Ectodermal cell (in vitro differentiated cells): ENCODE measurements at regions not wholly inside any gene's neighbourhood (a gene's known extent, or its start where the extent isn't known, plus 50 kb on each side); places are given as distances from the start of the nearest gene placed in this dataset.
A peak's percentile ranks its signal among the peaks of the same experiment; 100 is the strongest.

Experiments
- H3K27ac ChIP-seq: 2 replicates; pipeline ENCODE4 v1.7.0; 2013; ENCODE audit warnings: mild to moderate bottlenecking, low read depth, low read length; ENCODE audit not compliant: insufficient read depth, poor library complexity, severe bottlenecking
- H3K27me3 ChIP-seq: 2 replicates; pipeline ENCODE4 v1.7.0; 2013; ENCODE audit warnings: mild to moderate bottlenecking, low read length; ENCODE audit not compliant: insufficient read depth, control insufficient read depth, poor library complexity, severe bottlenecking
- H3K36me3 ChIP-seq: one replicate; pipeline ENCODE4 v1.7.0; 2013; ENCODE audit warnings: low read length; ENCODE audit not compliant: control insufficient read depth, insufficient read depth
- H3K4me1 ChIP-seq: one replicate; pipeline ENCODE4 v1.7.0; 2013; ENCODE audit warnings: low read length; ENCODE audit not compliant: control insufficient read depth, insufficient read depth
- H3K4me3 ChIP-seq: 2 replicates; pipeline ENCODE4 v1.7.0; 2013; ENCODE audit warnings: low read depth, low read length, control low read depth; ENCODE audit not compliant: insufficient read depth
- H3K9me3 ChIP-seq: 2 replicates; pipeline ENCODE4 v1.7.0; 2013; ENCODE audit warnings: mild to moderate bottlenecking, low read length, moderate library complexity; ENCODE audit not compliant: control insufficient read depth
- WGBS, 2 experiments: methylation state at CpG; one replicate each; pipeline ENCODE4 v1.1.7; 2013; ENCODE audit warnings: missing lambda C conversion rate in 2 of 2; 5-methylcytosine and 5-hydroxymethylcytosine counted together

DNA sequence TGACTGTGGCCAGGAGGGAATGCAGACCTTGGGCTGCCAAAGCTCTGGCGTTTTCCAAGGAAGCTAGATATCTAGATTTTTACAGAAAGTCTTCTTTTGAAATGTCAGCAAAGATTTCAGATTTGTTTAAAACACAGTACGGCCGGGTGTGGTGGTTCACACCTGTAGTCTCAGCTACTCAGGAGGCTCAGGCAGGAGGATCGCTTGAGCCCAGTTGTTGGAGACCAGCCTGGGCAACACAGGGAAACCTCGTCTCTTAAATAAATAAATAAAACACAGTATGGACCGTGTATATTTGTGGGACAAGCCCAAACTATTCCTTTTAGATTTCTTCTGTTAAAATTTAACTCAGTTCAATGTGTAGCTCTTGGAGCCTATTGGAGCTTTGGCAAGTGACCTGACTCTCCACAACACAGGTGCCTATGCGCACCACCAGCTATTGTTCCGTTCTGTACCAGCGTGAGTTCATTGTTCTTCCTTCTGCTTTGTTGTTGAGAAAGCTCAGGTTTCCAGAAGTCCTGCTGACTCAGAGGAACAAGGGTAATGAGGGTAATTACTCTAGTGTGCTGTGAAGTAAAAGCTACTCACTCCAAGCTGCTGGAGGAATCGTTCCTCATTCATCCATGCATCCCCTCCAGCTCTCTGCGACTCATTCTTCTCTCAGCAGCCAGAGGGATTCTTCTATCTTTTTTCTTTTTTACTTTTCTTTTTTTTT lies 73.1 kb upstream of the SLC6A6 start:
- Histone ChIP-seq H3K27me3 (no peaks in the 10 kb centered on the region), H3K4me1 (peaks cover 4% of the 10 kb centered on the region), H3K9me3 (no peaks in the 10 kb centered on the region), H3K27ac (peak overlapping the region; percentile 45), H3K36me3 (no peaks in the 10 kb centered on the region), H3K4me3 (no peak overlapping the region)
- 41 to 45% methylated on average over 10 to 11 of the region's 11 CpGs for WGBS, 2 experiments

DNA sequence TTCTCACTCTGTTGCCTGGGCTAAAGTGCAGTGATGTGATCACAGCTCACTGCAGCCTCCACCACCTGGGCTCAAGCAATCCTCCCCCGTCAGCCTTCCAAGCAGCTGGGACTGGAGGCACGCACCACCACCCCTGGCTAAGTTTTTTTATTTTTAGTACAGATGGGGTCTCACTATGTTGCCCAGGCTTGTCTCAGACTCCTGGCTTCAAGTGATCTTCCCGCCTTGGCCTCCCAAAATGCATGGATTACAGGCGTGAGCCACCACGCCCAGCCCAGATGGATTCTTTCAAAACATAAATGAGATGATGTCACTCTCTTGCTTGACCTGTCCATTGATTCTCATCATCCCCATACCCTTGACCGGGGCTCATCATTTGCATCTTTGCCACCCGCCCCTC lies 72.6 kb upstream of the SLC6A6 start:
- Histone ChIP-seq H3K27ac (peak overlapping the region; percentile 45), H3K27me3 (no peaks in the 10 kb centered on the region), H3K4me1 (no peaks in the 10 kb centered on the region), H3K4me3 (no peak overlapping the region), H3K36me3 (no peaks in the 10 kb centered on the region), H3K9me3 (no peaks in the 10 kb centered on the region)
- WGBS, 2 experiments, result 62 to 66% methylated on average over 7 of the region's 7 CpGs

DNA sequence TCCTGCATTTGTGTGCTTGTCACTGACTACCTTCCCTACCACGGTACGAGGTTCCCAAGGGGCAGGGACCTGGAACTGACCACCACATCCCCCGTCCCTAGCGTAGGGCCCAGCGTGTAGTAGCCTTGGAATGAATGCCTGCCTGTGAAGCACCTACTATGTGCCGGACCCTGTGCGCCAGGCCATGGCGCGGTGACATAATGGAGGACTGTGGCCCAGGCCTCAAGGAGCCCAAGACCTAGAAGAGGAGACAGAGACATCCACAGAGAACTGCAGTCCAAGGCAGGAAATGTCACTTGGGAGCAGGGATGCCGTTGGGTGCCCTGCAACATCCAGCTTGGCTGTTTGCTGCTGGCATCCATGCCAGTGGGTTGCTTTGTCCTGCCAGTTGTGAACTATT lies 71.9 kb upstream of the SLC6A6 start:
- Histone ChIP-seq H3K4me1 (no peaks in the 10 kb centered on the region), H3K27me3 (no peaks in the 10 kb centered on the region), H3K9me3 (no peaks in the 10 kb centered on the region), H3K27ac (no peak overlapping the region), H3K36me3 (no peaks in the 10 kb centered on the region), H3K4me3 (no peak overlapping the region)
- 90 to 93% methylated on average over 10 of the region's 10 CpGs for WGBS, 2 experiments

DNA sequence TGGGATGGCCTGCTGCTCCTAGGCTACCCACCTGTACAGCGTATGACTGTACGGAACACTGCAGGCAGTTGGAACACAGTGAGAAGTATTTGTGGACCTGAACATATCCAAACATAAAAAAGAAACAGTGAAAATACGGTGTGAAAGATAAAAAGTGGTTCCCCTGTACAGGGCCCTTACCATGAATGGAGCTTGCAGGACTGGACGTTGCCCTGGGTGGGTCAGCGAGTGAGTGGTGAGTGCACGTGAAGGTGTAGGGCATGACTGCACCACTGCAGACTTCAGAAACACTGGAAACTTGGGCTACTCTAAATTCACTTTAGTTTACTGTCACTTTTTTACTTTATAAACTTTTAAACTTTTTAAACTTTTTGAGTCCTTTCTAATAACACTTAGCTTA lies 71.2 kb upstream of the SLC6A6 start:
- Histone ChIP-seq H3K27ac (no peak overlapping the region), H3K4me1 (no peaks in the 10 kb centered on the region), H3K36me3 (no peaks in the 10 kb centered on the region), H3K9me3 (no peaks in the 10 kb centered on the region), H3K4me3 (no peak overlapping the region), H3K27me3 (no peaks in the 10 kb centered on the region)
- WGBS, 2 experiments, result 94 to 96% methylated on average over 6 of the region's 6 CpGs

DNA sequence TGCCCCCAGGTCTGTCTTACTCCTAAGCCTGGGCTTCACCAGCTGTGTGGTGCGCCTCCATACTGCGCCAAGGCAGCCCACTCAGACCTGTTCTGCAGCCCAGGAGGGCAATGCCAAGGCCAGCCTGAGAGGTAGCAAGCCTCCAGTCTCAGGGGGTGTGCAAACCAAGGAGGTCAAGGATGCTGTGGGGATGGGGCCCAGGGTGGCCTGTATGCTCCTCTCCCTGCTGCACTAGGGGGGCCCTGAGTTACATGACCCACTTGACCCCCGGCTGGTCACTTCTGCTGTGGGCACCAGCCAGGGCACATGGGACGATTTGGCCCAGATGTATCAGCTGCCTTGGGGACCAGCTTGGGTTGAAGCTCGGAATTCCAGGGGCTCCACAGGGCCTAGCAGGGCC lies 70.0 kb upstream of the SLC6A6 start:
- Histone ChIP-seq H3K4me3 (no peak overlapping the region), H3K4me1 (no peaks in the 10 kb centered on the region), H3K36me3 (no peaks in the 10 kb centered on the region), H3K27me3 (no peaks in the 10 kb centered on the region), H3K27ac (no peak overlapping the region), H3K9me3 (no peaks in the 10 kb centered on the region)
- 94 to 95% methylated on average over 5 of the region's 5 CpGs for WGBS, 2 experiments

DNA sequence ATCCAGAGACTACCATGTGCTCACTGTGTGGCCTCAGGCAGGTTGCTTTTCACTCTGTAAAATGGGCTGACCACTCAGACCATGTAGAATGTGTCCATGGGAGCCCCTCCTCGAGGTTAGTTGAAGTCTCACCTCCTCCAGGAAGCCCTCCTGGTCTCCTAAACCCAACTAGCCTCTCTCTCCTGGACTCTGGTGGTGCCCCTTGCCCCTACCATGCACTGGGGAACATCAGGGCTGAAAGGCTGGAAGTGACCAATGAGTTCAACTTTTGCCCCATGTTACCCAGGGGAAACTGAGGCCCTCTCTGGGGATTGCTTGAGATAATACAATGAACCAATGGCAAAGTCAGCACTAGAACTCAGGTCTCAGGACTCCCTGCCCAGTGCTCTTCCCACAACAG lies 69.2 kb upstream of the SLC6A6 start:
- no peaks in the 10 kb centered on the region for H3K4me1 ChIP-seq
- no peaks in the 10 kb centered on the region for H3K36me3 ChIP-seq
- 85 to 89% methylated on average over 1 of the region's 1 CpG for WGBS, 2 experiments
- no peak overlapping the region for H3K27ac ChIP-seq
- no peaks in the 10 kb centered on the region for H3K27me3 ChIP-seq
- H3K4me3 ChIP-seq, result no peak overlapping the region
- H3K9me3 ChIP-seq, result no peaks in the 10 kb centered on the region

DNA sequence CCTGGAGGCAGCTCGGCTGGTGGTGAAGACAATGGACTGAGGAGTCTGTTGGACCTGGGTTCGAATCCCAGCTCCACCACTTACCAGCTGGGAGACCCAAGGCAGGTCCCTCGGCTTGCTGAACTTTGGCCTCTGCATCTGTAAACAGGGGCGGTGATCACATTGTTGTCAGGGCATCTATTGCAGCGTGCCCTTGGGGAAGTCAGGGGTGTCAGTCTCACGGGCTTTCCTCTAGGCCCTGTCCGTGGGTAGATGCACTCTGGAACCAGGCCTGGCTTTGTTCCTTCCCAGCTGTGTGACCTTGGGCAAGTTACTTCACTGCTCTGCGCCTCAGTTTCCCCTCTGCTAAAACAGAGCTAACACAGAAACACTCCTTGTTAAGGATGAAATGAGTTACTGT lies 68.8 kb upstream of the SLC6A6 start:
- WGBS, 2 experiments, result 92 to 93% methylated on average over 7 to 8 of the region's 8 CpGs

DNA sequence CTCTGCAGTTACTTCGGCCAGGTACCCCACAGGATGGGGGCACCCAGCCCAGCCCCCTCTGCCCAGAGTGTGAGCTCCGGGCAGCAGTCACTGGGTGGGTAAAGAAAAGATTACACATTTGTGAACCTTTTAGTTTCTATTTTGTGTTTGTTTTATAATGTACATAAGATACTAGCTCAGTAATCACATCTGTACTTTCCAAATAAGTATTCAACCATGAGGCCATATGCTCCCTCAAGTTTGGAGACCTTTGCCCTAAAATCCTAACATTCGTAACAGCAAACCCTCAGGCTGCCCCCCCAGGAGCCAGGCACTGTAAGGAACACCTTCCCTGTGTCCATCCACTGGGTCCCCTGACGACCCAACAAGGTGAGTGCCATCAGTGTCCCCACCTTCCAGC lies 68.3 kb upstream of the SLC6A6 start:
- H3K9me3 ChIP-seq, result no peaks in the 10 kb centered on the region
- H3K36me3 ChIP-seq, result no peaks in the 10 kb centered on the region
- no peaks in the 10 kb centered on the region for H3K4me1 ChIP-seq
- no peak overlapping the region for H3K4me3 ChIP-seq
- H3K27ac ChIP-seq, result no peak overlapping the region
- WGBS, 2 experiments, result 92 to 93% methylated on average over 4 of the region's 4 CpGs
- H3K27me3 ChIP-seq, result no peaks in the 10 kb centered on the region

More for the DNA sequence above, 68.8 kb upstream of the SLC6A6 start:
- Histone ChIP-seq H3K4me3 (no peak overlapping the region), H3K4me1 (no peaks in the 10 kb centered on the region), H3K36me3 (no peaks in the 10 kb centered on the region), H3K9me3 (no peaks in the 10 kb centered on the region), H3K27ac (no peak overlapping the region), H3K27me3 (no peaks in the 10 kb centered on the region)

DNA sequence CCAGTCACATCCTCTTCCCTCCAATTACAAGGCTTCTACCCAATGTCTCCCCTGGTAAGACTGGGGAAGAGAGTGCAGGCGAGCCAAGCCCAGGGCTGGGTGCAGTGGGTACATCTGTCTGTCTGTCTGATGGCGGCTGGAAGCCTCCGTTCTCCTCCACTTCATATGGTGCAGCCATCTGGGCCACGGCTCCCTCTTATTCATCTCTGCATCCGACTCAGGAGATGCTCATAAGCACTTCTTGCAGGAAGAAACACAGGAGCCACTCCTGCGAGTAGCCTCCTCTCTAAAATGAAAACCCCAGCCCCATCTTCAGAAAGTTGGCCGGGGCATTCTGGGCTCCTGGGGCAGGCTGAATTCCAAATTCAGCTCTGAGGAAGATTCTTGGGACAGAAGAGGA lies 67.5 kb upstream of the SLC6A6 start:
- Histone ChIP-seq H3K27ac (no peak overlapping the region), H3K36me3 (no peaks in the 10 kb centered on the region), H3K9me3 (no peaks in the 10 kb centered on the region), H3K4me1 (no peaks in the 10 kb centered on the region), H3K4me3 (no peak overlapping the region), H3K27me3 (no peaks in the 10 kb centered on the region)
- 78 to 81% methylated on average over 7 of the region's 7 CpGs for WGBS, 2 experiments

DNA sequence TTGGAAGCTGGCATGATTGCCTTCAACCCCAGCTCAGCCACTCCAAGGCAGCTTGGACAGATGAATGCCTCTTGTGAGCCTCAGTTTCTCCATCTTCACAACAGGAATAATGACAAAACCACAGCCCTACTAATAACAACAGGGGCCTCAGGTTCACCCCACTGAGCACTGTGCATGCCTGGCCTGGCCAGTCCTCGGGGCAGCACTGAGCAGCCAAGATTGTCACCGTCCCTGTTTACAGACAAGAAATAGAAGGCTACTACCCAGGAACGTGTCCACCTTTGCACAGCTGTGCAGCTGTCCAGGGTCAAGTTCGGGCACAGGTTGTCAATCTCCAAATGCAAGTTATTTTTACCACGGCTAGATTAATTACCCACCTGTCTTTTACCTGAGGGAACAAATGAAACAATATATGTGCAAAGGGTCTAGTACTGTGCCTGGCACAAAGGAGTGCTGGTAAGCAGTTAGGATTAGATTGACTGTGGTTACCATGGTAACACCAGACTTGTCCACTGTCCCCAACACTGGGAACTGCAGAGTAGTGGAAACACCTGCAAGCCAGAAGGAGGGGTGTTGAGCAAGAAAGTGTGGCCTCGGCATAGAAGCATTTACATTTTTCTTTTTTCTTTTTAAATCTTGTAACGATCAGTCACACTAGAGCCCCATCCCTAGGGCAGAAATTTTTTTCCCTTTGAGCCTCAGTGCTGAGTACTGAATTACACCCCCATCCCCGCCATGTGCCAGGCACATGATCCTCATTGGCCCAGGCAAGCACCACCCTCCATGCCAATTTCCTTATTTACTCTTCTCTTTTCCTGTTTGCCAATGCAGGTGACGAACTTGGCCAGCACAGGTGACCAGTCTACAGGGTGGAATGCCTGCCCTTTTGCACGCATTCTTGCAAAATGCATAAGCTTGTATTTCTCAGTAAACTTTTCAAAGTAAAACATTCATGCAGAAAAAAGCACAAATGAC lies 66.3 kb upstream of the SLC6A6 start:
- 74 to 82% methylated on average over 9 to 10 of the region's 10 CpGs for WGBS, 2 experiments

More for the DNA sequence above, 66.3 kb upstream of the SLC6A6 start:
- Histone ChIP-seq H3K9me3 (no peaks in the 10 kb centered on the region), H3K27me3 (no peaks in the 10 kb centered on the region), H3K27ac (no peak overlapping the region), H3K4me1 (no peaks in the 10 kb centered on the region), H3K4me3 (no peak overlapping the region), H3K36me3 (no peaks in the 10 kb centered on the region)
